ENCODE measurements at regions not wholly inside any gene's neighbourhood (a gene's known extent, or its start where the extent isn't known, plus 50 kb on each side); places are given as distances from the start of the nearest gene placed in this dataset.
"Not testable (repeated sequence)": the region's sequence is repeated elsewhere in the genome, so short reads cannot be mapped to it uniquely, and the experiment has no call there.

GRCh38 chrX:38473701-38474100 lies 87.6 kb upstream of the TSPAN7 start:
- intact Hi-C loops (cut with DNase I), result no loop called here
- no peak for DNase-seq

DNA sequence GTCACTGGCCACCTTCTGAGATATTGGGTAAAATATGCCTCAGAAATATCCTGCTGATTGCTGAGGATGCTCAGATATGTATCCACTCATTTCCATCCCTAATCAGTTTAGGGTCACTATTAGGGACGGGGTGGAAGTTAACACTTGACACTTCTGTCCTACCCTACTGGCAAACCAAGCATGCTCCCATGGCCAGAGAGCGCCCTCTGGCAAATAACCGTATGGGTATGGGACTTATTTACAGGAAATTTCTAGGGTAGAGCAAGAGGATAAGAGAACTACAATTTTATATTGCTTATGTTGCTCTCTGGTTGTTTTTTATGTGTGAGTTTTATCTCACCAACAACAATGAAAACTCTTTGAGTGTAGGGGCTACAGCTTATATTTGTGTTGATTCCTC lies 86.8 kb upstream of the TSPAN7 start:
- intact Hi-C loops (cut with DNase I), result no loop called here
- DNase-seq, result no peak

- no peak for DNase-seq
- intact Hi-C loops (cut with DNase I), result no loop called here
Measured at GRCh38 chrX:38482183-38482582, 79.2 kb upstream of the TSPAN7 start.

DNA sequence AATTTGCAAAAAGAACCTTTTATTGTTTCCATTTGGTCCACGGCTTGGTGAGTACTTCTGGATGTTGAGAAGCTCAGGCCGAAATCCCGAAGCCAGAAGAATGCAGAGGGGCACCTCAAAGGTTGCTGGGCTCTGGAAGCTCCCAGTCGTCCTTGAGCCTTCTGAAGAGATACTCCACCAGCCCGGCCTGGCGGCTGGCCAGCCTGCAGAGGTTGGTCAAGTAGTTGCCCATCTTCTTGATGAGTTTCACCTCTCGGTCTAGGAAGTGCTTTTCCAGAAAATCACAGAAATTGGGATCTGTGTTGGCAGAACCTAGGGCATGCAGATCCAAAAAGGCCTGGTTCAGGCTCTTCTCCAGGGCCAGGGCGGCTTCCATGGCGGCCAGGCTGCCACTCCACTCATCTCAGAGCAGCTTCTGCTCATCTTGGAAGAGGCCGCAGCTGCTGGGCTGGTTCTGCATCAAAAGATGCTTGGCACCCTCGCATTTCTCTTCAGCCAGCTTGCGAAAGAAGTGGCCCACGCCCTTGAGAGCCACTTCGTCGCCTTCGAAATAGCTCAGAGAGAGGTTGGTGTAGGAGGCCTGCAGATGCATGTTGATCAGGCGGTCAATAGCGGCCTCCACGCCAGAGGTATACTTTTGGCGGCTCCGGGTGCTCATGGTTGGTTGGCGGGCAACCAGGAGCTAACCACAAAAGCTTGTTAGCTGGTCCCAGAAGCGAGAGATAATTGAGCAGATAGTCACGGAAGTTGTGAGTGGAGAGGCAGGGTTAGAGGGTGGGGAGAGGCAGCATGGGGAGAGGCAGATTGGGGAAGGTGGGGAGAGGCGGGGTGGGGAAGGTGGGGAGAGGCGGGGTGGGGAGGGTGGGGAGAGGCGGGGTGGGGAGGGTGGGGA lies 76.5 kb upstream of the TSPAN7 start:
- peak in 1 of 42 donors; percentile 20 for DNase-seq
- intact Hi-C loops (cut with DNase I), result no loop called here

GRCh38 chrX:38489341-38489740 lies 72.0 kb upstream of the TSPAN7 start:
- DNase-seq, result peak in 9 of 42 donors; percentile 4 to 48 (median 34)
- intact Hi-C loops (cut with DNase I), result no loop called here

DNA sequence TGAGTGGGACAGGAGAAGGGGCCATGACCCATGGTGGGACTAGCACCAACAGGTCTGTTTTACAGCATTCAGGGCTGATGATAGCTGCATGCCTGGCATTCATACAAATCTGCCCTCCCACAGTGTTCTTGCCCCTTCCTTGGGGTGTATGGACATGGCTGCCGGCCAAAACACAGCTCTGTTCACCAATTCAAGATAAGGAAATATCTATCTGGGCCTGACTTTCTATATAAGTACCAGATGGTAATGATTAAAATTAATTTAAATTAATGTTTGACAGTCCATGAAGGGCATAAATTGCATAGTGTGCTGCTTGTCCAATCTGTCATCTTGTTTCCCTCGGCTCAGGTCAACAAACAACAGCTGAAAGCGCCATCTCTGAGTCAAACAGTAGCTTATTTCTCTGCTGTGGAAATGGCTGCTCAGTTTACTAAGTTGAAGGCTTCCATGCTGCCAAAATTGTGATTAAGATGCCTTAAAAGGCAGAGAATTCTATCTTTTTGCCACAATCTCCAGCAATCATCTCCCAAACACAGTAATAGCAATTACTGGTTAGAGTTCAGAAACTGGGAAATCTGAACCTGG lies 67.0 kb upstream of the TSPAN7 start:
- no peak for DNase-seq
- intact Hi-C loops (cut with DNase I), result no loop called here

GRCh38 chrX:38499658-38500057 lies 61.7 kb upstream of the TSPAN7 start:
- intact Hi-C loops (cut with DNase I); DNase-seq: not testable (repeated sequence)

- no peak for DNase-seq
- intact Hi-C loops (cut with DNase I), result no loop called here
Measured at GRCh38 chrX:38500141-38500540, 61.2 kb upstream of the TSPAN7 start.

DNA sequence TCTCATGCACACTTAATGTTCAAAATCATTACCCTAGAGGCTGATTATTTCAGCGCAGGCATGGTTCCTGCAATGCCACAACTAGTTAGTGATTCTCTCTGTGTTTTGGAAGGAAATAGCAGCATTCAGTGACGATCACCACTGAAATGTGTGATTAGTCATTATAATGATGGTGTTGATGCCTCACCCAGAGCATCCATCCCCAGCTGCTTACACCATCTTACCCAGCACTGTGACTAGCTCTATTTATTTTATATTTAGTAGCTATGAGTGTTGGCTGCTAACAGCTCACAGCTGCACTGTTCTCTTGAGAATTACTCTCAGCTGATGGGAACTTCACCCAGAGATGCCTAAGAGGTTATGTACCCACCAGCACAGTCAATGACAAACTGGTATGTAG lies 60.5 kb upstream of the TSPAN7 start:
- DNase-seq, result no peak
- intact Hi-C loops (cut with DNase I), result no loop called here

DNA sequence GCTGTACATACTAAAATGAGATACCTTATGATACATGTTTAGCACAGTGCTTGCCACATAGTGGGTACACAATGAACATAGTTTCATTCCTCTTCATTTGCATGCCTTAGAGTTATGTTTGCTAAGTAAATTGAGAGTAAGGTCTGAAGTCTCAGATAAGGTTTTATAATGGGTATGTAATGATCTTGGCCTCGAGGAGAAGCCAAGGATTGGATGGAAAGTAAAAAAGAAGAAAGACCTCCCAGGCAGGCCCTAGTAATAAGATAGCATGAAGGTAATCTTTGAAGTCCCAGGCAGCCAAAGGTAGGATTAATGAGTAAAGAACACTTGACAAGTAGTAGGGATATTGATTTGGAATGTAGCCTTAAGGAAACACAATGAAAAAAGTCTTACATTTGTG lies 55.8 kb upstream of the TSPAN7 start:
- intact Hi-C loops (cut with DNase I), result no loop called here
- no peak for DNase-seq

Measured in head of caudate nucleus (tissue), 42 donors.